Osteoblast (primary cell): ENCODE measurements at regions not wholly inside any gene's neighbourhood (a gene's known extent, or its start where the extent isn't known, plus 50 kb on each side); places are given as distances from the start of the nearest gene placed in this dataset.

Experiments used
- DNase-seq: peaks from one replicate; pipeline ENCODE4 v3.0.0; 2011; ENCODE audit warnings: low spot score, mixed read lengths; ENCODE audit not compliant: insufficient read length; ENCODE audit errors: missing footprints
- H2AFZ ChIP-seq: 2 replicates; pipeline ENCODE4 v1.6.0; 2011; ENCODE audit warnings: mild to moderate bottlenecking, low read length
- H3K27ac ChIP-seq: 2 replicates; pipeline ENCODE4 v1.5.1; 2011; ENCODE audit warnings: mild to moderate bottlenecking, low read depth, low read length, moderate library complexity
- H3K27me3 ChIP-seq: 2 replicates; pipeline ENCODE4 v1.6.0; 2012; ENCODE audit warnings: mild to moderate bottlenecking, control low read depth, inconsistent platforms, low read length, moderate library complexity; ENCODE audit not compliant: insufficient read depth
- H3K36me3 ChIP-seq: 2 replicates; pipeline ENCODE4 v1.5.1; 2011; ENCODE audit warnings: mild to moderate bottlenecking, low read length, control low read depth, moderate library complexity; ENCODE audit not compliant: insufficient read depth
- H3K4me1 ChIP-seq: 2 replicates; pipeline ENCODE4 v1.5.1; 2011; ENCODE audit warnings: mild to moderate bottlenecking, low read length, control low read depth, moderate library complexity; ENCODE audit not compliant: insufficient read depth
- H3K4me2 ChIP-seq: 2 replicates; pipeline ENCODE4 v1.6.0; 2011; ENCODE audit warnings: mild to moderate bottlenecking, low read length; ENCODE audit not compliant: insufficient read depth
- H3K4me3 ChIP-seq: fragments of 200-600 bp; sonication (generic); 3 replicates; pipeline ENCODE4 v1.5.1; 2012; ENCODE audit warnings: mild to moderate bottlenecking, low read length, inconsistent platforms; ENCODE audit not compliant: insufficient read depth
- H3K79me2 ChIP-seq: 2 replicates; pipeline ENCODE4 v1.6.0; 2012; ENCODE audit warnings: mild to moderate bottlenecking, low read length, control low read depth, inconsistent platforms; ENCODE audit not compliant: insufficient read depth
- H3K9me3 ChIP-seq: 2 replicates; pipeline ENCODE4 v1.5.1; 2011; ENCODE audit warnings: low read depth, low read length, control low read depth
- H4K20me1 ChIP-seq: 2 replicates; pipeline ENCODE4 v1.6.0; 2012; ENCODE audit warnings: mild to moderate bottlenecking, low read length, control low read depth; ENCODE audit not compliant: insufficient read depth
- TF ChIP-seq, protein P1 (sequence below): IDR thresholded peaks from 2 replicates; pipeline ENCODE4 v1.5.1; 2011; ENCODE audit warnings: mild to moderate bottlenecking, low read depth, low read length, moderate library complexity; ENCODE audit errors: extremely low read depth

DNA sequence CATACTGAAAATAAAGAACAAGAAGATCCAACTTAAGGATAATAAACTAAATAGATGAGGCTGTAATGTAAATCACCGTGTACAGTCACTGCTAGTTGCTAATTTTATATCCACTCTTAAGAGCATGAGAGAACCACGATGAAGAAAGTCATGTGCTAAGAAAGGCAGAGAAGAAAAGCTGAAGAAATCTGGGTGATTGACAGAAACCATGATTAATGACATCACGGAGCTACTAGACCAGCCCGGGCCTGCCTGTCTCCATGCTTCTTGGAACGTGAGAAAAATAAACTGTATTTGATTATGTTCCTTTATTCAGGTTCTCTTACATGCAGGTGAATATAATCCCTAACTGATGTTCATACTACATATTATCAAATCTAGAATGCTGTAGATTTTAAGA lies 84.2 kb upstream of the E2F3 start:
- no peaks in the 10 kb centered on the region for H3K4me1 ChIP-seq
- TF ChIP-seq, protein P1, sequence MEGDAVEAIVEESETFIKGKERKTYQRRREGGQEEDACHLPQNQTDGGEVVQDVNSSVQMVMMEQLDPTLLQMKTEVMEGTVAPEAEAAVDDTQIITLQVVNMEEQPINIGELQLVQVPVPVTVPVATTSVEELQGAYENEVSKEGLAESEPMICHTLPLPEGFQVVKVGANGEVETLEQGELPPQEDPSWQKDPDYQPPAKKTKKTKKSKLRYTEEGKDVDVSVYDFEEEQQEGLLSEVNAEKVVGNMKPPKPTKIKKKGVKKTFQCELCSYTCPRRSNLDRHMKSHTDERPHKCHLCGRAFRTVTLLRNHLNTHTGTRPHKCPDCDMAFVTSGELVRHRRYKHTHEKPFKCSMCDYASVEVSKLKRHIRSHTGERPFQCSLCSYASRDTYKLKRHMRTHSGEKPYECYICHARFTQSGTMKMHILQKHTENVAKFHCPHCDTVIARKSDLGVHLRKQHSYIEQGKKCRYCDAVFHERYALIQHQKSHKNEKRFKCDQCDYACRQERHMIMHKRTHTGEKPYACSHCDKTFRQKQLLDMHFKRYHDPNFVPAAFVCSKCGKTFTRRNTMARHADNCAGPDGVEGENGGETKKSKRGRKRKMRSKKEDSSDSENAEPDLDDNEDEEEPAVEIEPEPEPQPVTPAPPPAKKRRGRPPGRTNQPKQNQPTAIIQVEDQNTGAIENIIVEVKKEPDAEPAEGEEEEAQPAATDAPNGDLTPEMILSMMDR, result no peak
- no peaks in the 10 kb centered on the region for H3K79me2 ChIP-seq
- no peaks in the 10 kb centered on the region for H3K27me3 ChIP-seq
- no peak overlapping the region for H3K4me2 ChIP-seq
- H2AFZ ChIP-seq, result no peak overlapping the region
- H3K9me3 ChIP-seq, result no peaks in the 10 kb centered on the region
- H3K4me3 ChIP-seq, result no peak overlapping the region
- H4K20me1 ChIP-seq, result no peaks in the 10 kb centered on the region
- H3K36me3 ChIP-seq, result no peaks in the 10 kb centered on the region
- no peak for DNase-seq
- H3K27ac ChIP-seq, result no peak overlapping the region

DNA sequence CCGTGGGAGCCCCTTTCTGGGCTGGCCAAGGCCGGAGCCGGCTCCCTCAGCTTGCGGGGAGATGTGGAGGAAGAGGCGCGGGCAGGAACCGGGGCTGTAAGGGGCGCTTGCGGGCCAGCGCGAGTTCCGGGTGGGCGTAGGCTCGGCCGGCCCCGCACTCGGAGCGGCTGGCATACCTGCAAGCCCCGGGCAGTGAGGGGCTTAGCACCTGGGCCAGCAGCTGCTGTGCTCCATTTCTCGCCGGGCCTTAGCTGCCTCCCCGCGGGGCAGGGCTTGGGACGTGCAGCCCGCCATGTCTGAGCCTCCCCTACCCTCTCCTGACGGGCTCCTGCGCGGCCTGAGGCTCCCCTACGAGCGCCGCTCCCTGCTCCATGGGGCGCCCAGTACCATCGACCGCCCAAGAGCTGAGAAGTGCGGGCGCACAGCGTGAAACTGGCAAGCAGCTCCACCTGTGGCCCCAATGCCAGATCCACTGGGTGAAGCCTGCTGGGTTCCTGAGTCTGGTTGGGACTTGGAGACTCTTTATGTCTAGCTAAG lies 82.8 kb upstream of the E2F3 start:
- no peak overlapping the region for H3K27ac ChIP-seq
- no peak overlapping the region for H3K4me2 ChIP-seq
- H3K27me3 ChIP-seq, result no peaks in the 10 kb centered on the region
- H3K4me3 ChIP-seq, result no peak overlapping the region
- no peaks in the 10 kb centered on the region for H3K36me3 ChIP-seq
- TF ChIP-seq, protein P1, result no peak
- no peak for DNase-seq
- H4K20me1 ChIP-seq, result no peaks in the 10 kb centered on the region
- no peak overlapping the region for H2AFZ ChIP-seq
- no peaks in the 10 kb centered on the region for H3K4me1 ChIP-seq
- no peaks in the 10 kb centered on the region for H3K79me2 ChIP-seq
- H3K9me3 ChIP-seq, result no peaks in the 10 kb centered on the region

DNA sequence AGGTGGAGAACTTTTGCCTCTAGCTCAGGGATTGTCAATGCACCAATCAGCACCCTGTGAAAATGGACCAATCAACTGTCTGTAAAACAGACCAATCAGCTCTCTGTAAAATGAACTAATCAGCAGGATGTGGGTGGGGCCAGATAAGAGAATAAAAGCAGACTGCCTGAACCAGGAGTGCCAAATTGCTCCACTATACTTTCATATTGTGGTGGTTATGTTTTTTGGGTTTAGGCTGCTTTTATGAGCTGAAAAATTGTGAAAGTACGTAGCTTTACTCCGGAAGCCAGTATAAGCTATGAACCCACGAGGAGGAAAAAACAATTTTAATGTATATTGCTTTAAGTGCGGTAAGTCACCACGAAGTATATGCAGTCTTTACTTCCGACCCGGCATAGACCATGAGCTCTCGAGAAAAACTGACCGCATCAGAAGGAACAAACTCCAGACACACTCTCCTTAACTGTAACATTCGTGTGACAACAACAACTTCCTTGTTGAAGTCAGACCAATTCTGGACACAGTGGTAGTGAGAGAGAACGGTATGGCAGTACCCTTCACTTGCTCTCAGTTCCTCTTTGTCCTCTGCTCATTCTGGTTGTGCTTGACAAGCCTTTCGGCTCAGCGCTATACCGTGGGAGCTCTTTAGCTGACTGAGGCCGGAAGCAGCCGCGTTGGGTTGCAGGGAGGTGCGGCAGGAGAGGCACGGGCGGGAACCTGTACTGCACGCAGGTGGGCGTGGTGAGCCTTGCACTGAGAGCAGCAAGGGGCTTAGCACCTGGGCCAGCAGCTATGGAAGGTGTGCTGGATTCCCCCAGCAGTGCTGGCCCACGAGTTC lies 81.9 kb upstream of the E2F3 start:
- Histone ChIP-seq H3K79me2 (no peaks in the 10 kb centered on the region), H3K27ac (no peak overlapping the region), H3K36me3 (no peaks in the 10 kb centered on the region), H3K9me3 (no peaks in the 10 kb centered on the region), H3K27me3 (no peaks in the 10 kb centered on the region), H2AFZ (no peak overlapping the region), H4K20me1 (no peaks in the 10 kb centered on the region), H3K4me3 (no peak overlapping the region), H3K4me1 (no peaks in the 10 kb centered on the region), H3K4me2 (no peak overlapping the region)
- no peak for DNase-seq
- TF ChIP-seq, protein P1, result no peak

DNA sequence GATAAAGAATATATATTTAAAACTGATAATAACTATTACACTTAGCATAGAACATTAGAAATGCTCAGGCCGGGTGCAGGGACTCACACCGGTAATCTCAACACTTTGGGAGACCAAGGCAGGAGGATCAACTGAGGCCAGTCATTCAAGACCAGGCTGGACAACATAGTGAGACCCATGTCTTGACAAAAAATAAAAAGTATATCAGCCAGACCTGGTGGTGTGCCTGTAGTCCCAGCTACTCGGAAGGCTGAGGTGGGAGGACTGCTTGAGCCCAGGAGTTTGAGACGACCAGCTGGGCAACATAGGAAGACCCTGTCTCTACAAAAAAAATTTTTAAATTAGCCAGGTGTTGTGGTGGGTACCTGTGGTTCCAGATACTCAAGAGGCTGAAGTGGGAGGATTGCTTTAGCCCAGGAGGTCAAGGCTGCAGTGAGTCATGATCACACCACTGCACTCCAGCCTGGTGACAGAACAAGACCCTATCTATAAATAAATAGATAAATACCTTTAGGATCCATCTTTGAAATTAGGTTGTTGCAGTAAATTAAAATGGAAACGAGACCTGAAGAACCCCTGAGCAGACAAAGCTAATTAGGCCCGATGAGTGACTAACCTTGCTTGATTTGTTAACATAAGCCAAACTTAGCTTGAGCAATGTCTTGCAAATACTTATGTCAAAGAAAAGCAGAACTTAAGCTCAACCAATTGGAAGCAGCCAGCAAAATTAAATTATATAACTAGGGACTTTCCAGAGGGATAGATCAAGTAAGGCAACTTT lies 75.8 kb upstream of the E2F3 start:
- no peak for DNase-seq
- Histone ChIP-seq H3K27ac (no peak overlapping the region), H3K4me2 (no peak overlapping the region), H3K9me3 (no peaks in the 10 kb centered on the region), H3K79me2 (no peaks in the 10 kb centered on the region), H4K20me1 (no peaks in the 10 kb centered on the region), H3K4me1 (no peaks in the 10 kb centered on the region), H3K27me3 (no peaks in the 10 kb centered on the region), H3K36me3 (no peaks in the 10 kb centered on the region), H2AFZ (no peak overlapping the region), H3K4me3 (no peak overlapping the region)
- TF ChIP-seq, protein P1, result no peak
